Colonic mucosa (tissue), 4 donors: ENCODE measurements at regions not wholly inside any gene's neighbourhood (a gene's known extent, or its start where the extent isn't known, plus 50 kb on each side); places are given as distances from the start of the nearest gene placed in this dataset.
"Not testable (repeated sequence)": the region's sequence is repeated elsewhere in the genome, so short reads cannot be mapped to it uniquely, and the experiment has no call there.

ENCODE experiments used
- DNase-seq: peaks from one replicate; pipeline ENCODE4 v3.0.0-alpha.2; 2020
- H3K27ac ChIP-seq: fragments of 200-600 bp; one replicate; pipeline ENCODE4 v1.8.0; 2021
- H3K27me3 ChIP-seq: fragments of 200-600 bp; one replicate; pipeline ENCODE4 v1.8.0; 2021
- H3K36me3 ChIP-seq: fragments of 200-600 bp; one replicate; pipeline ENCODE4 v1.8.0; 2021
- H3K4me1 ChIP-seq: fragments of 200-600 bp; one replicate; pipeline ENCODE4 v1.8.0; 2021; ENCODE audit warnings: mild to moderate bottlenecking
- H3K4me3 ChIP-seq: fragments of 200-600 bp; one replicate; pipeline ENCODE4 v1.8.0; 2021
- H3K9ac ChIP-seq, 2 donors: one replicate each; pipeline ENCODE4 v1.7.0; 2013; ENCODE audit warnings: control low read depth in 2 of 2, low read depth in 2 of 2, low read length in 2 of 2
- H3K9me3 ChIP-seq: fragments of 200-600 bp; one replicate; pipeline ENCODE4 v1.8.0; 2021
- CTCF ChIP-seq: fragments of 200-600 bp; IDR thresholded peaks from one replicate; pipeline ENCODE4 v1.8.0; 2022; ENCODE audit warnings: antibody characterized with exemption, mild to moderate bottlenecking
- intact Hi-C: fragments of 100-400 bp; cut with DNase I; formaldehyde crosslinking; loops from one replicate; pipeline ENCODE4 v1.14.1; 2022
- donor health status: healthy.
- donor health status: DM: no; HTN: no; CAD: no.
- donor health status: DM: no; HTN: no; CAD: no.

- TF ChIP-seq CTCF, result no peak
- DNase-seq, result no peak
- intact Hi-C loops, result no loop called here
- Histone ChIP-seq H3K9ac (no peak overlapping the region), H3K36me3 (no peaks in the 10 kb centered on the region), H3K4me1 (no peaks in the 10 kb centered on the region), H3K27ac (no peak overlapping the region), H3K4me3 (no peak overlapping the region), H3K27me3 (no peaks in the 10 kb centered on the region), H3K9me3 (no peaks in the 10 kb centered on the region)
Measured at GRCh38 chr2:111519071-111519470, 364.9 kb downstream of the ANAPC1 start.

- Histone ChIP-seq H3K4me3 (no peak overlapping the region), H3K4me1 (no peaks in the 10 kb centered on the region), H3K36me3 (no peaks in the 10 kb centered on the region), H3K27ac (no peak overlapping the region), H3K9me3 (no peaks in the 10 kb centered on the region), H3K9ac (no peak overlapping the region), H3K27me3 (no peaks in the 10 kb centered on the region)
- no peak for DNase-seq
- no peak for TF ChIP-seq CTCF
- intact Hi-C loops, result no loop called here
Measured at GRCh38 chr2:111522231-111522768, 361.7 kb downstream of the ANAPC1 start.

- TF ChIP-seq CTCF, result no peak
- intact Hi-C loops, result no loop called here
- no peak overlapping the region for H3K4me3 ChIP-seq
- H3K36me3 ChIP-seq, result no peaks in the 10 kb centered on the region
- H3K9me3 ChIP-seq, result no peaks in the 10 kb centered on the region
- H3K27me3 ChIP-seq, result no peaks in the 10 kb centered on the region
- H3K4me1 ChIP-seq, result no peaks in the 10 kb centered on the region
- H3K9ac ChIP-seq, result no peak overlapping the region
- no peak overlapping the region for H3K27ac ChIP-seq
- DNase-seq, result no peak
Measured at GRCh38 chr2:111523009-111523408, 361.0 kb downstream of the ANAPC1 start.

GRCh38 chr2:111525026-111525425 lies 359.0 kb downstream of the ANAPC1 start:
- H3K4me1 ChIP-seq, H3K27me3 ChIP-seq, intact Hi-C loops, H3K36me3 ChIP-seq, H3K4me3 ChIP-seq, DNase-seq, H3K27ac ChIP-seq, H3K9ac ChIP-seq, H3K9me3 ChIP-seq: not testable (repeated sequence)

GRCh38 chr2:111526041-111526639 lies 357.9 kb downstream of the ANAPC1 start:
- H3K4me3 ChIP-seq, result not testable (repeated sequence)

GRCh38 chr2:111527707-111528400 lies 356.1 kb downstream of the ANAPC1 start:
- DNase-seq, H3K4me1 ChIP-seq, H3K36me3 ChIP-seq, intact Hi-C loops, H3K27ac ChIP-seq, H3K27me3 ChIP-seq, H3K4me3 ChIP-seq, H3K9ac ChIP-seq, H3K9me3 ChIP-seq: not testable (repeated sequence)

More at GRCh38 chr2:111526041-111526639, 357.9 kb downstream of the ANAPC1 start:
- H3K4me1 ChIP-seq, H3K27ac ChIP-seq, H3K9ac ChIP-seq, H3K36me3 ChIP-seq, DNase-seq, intact Hi-C loops, H3K9me3 ChIP-seq, H3K27me3 ChIP-seq: not testable (repeated sequence)

- H3K27me3 ChIP-seq, H3K27ac ChIP-seq, H3K4me3 ChIP-seq, H3K9me3 ChIP-seq, H3K36me3 ChIP-seq, H3K4me1 ChIP-seq, DNase-seq, H3K9ac ChIP-seq, intact Hi-C loops: not testable (repeated sequence)
Measured at GRCh38 chr2:111529022-111529421, 355.0 kb downstream of the ANAPC1 start.

- H3K4me3 ChIP-seq, intact Hi-C loops, H3K36me3 ChIP-seq, H3K27me3 ChIP-seq, H3K9ac ChIP-seq, H3K27ac ChIP-seq, H3K4me1 ChIP-seq, H3K9me3 ChIP-seq, DNase-seq: not testable (repeated sequence)
Measured at GRCh38 chr2:111530239-111530965, 353.6 kb downstream of the ANAPC1 start.

- intact Hi-C loops, H3K27me3 ChIP-seq, H3K9ac ChIP-seq, H3K4me1 ChIP-seq, H3K36me3 ChIP-seq, DNase-seq, H3K27ac ChIP-seq, H3K4me3 ChIP-seq, H3K9me3 ChIP-seq: not testable (repeated sequence)
Measured at GRCh38 chr2:111532682-111533556, 351.1 kb downstream of the ANAPC1 start.
